ENCODE measurements at regions not wholly inside any gene's neighbourhood (a gene's known extent, or its start where the extent isn't known, plus 50 kb on each side); places are given as distances from the start of the nearest gene placed in this dataset.
"Not testable (repeated sequence)": the region's sequence is repeated elsewhere in the genome, so short reads cannot be mapped to it uniquely, and the experiment has no call there.

DNA sequence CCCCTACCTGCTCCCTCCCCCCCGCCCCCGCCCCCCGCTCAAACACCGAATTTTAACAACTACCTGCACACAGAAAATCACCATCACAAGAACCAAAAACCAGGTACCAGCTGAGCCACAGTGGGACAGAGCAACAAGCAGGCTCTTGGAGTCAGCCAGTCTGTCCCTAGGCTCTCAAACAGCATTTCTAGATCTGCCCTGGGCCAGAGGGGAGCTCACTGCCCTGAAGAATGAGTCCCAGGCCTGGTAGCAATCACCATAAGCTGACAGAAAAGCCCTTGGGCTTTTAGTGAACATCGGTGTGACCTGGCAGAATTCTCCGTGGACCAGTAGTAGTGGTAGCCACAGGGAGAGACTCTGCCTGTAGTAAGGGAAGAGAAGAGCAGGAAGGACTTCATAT is 58.3 kb downstream of the C11orf87 start:
- DNase-seq: no peak

DNA sequence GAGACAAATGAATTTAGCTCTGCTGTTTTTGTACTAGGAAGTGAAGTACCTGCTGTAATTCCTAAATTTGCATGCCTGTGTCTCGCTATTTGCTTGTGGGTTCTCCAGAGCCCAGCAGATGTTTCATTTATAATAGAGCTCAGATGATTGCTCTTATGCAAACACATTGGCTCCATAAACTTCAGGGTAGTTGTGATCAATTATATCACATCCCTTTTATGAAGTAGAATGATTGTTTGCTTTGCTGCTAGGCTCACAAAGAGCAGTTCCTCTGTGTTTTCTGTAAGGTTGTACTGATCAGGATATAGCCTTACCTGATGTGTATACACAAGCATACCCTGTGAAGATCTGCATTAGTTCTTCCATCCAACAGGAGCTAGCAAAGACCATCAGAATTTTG is 64.1 kb downstream of the C11orf87 start:
- DNase-seq: peak; percentile 96

DNA sequence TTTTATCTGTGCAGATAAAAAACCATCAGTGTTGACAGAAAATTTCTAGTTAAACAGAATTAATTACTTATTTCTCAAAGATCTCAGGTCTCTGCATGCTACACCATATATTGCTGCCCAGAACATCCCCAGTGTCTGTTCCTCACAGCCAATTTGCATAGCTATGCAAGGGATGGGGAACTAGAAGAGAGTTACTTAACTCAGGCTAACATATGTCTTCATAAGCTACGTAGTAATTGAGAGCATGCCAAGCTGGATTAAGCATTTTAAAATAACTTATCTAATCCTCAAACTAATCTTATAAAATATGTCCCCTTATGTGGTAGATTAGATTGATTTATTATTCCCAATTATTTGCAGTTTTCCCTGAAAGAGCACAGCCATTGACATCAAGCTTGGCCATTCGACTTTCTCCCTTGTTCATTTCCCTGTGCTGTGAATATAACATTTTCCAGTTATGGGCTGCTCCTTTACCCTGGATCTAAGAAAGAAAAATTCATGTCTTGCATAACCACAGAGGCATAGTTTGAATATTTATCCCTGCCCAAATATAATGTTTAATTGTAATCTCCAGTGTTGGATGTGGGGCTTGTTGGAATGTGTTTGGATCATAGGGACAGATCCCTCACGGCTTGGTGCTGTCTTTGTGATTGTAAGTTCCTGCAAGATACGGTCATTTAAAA is 69.1 kb downstream of the C11orf87 start:
- no peak for DNase-seq

DNA sequence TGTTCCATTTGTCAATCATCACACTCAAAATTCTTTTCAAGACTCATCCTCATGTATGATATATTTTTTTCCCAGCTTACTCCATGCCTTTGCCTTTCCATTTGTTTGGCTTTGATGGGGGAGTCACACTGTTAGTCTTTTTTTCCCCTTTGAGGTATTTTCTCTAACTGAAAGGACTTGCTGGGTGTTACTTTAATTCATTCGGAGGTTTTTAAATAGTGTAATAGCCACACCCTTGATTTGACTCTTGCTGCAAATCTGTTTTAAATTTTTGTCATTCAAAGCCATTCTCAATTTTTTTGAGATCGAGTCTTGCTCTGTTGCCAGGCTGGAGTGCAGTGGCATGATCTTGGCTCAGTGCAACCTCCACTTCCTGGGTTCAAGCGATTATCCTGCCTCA is 84.1 kb downstream of the C11orf87 start:
- DNase-seq: no peak

DNA sequence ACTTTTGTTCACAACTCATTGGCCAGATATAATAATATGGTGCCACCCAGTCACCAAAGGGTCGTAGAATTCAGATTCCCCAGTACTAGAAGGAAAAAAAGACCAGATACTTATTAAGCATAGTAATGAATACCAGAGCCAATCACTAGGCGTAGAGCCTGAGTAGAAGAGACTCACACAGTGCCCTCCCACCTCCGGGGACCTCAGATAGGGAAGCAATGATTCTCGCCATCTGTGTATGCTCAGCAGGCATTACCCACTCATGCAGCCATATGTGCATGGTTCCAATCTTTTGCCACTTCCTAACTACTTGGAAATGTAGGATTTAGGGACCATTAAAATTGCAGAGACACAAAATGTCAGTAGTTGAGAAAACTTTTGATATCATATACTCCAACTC is 85.3 kb downstream of the C11orf87 start:
- no peak for DNase-seq

DNA sequence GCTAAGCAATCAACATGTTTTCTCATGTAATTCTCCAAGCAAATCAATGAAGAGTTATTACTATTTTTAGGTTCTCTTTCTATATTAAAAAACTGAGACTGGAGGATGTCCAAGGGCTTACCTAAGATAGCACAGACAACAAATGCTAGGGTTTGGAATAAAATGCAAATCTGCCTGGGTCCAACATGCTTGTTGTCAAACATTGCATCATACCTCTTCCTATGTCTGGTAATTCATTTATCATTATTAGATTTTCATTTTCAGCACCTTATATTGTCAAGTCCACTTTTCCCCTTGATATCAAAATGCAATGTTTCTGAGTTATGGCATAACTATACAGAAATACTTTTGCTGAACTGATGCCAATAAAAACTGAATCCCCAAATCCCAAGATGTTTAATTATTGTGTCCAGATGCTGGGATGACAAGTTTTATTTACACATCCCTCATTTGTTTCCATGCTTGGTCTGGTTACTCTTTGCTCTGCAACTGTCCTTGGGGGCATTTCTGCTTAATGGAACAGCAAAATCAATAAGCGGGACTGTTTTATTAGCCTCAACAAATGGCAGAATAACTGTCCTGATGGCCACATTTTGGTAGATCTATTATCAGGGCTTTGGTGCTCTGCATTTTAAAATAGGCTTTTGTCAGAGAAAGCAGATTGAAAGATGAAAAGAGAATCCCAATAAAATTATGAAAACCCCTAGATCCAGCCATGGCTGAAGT is 86.0 kb downstream of the C11orf87 start:
- no peak for DNase-seq

DNA sequence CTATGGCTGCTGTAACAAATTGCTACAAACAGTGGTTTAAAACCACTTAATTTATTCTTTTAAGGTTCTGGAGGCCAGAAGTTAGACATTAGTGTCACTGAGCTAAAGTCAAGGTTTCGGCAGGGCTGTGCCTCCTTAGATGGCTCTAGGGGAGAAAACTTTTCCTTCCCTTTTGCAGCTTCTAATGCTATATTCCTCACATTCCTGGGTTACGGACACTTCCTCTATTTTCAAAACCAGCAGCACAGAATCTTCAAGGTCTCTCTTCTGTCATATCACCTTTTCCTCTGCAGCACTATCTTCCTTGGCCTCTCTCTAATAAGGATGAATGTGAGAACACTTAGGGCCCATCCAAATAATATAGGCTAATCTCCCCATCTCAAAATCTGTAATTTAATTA is 87.0 kb downstream of the C11orf87 start:
- no peak for DNase-seq

DNA sequence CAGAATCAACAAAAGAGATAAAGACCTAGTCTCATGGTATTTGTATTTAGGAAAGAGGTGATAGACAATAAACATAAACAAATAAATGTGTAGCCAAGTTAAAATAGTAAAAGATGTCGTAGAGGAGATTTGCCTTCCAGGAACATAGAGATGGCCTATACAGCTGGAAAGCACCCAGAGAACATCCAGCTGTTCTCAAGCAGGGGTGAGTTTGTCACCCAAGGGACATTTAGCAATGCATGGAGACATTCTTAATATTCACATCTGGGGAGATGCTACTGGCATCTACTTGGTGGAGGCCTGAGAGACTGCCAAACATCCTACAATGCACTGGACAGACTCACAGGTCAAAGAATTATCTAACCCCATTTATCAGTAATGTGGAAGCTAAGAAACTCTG is 88.3 kb downstream of the C11orf87 start:
- DNase-seq: no peak

DNA sequence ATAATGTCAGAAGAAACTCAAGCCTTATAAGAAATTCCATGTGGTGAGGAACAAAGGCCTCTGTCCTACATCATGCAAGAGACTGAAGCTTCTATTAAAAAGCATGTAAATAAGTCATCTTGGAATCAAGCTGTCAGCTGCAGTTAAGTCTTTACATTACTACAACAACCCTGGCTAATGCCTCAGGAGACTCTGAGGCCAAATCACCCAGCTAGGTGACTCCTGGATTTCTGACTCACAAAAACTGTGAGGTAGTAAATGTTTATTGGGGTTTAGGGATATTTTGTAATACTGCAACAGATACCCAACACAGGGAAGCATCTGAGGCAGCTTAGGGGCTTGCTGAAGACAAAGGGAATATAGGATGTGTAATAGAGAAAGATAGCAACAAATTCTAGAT is 89.6 kb downstream of the C11orf87 start:
- no peak for DNase-seq

DNA sequence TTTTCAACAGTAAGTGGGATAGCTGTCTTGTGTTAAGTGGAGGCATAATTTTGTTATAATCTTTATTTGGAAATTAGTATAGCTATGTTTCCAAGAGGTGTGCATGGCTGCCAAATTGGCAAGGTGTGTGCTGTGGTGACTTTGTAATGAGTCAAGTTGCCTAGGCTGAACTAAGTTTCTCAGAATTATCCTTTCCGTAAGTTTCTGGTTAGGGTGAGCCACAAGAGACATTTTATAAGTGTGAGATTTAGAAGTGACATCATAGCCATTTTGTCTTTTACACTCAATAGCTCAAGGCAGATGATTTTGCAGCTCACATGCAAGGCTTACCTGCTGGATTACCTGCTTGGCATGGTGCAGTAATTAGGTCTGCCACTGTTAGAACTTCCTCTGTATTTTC is 90.3 kb downstream of the C11orf87 start:
- DNase-seq: no peak

DNA sequence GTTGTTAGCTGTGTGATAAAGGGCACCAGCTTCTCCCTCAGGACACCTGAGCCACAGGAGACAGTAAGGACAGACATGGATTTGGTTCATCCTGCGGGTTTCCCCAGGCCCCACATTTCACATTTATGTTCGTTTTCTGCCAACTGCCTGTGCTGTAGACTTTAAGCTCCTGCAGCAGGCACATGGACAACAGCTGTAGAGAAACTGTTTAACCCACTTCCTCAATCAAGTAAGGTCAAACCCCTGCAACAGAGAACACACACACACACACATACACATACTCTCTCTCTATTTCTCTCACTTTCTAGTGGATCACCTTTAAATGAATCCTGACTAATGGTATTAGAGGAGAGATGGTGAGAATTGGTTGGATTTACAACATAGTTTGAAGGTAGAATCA is 90.7 kb downstream of the C11orf87 start:
- DNase-seq: no peak

DNA sequence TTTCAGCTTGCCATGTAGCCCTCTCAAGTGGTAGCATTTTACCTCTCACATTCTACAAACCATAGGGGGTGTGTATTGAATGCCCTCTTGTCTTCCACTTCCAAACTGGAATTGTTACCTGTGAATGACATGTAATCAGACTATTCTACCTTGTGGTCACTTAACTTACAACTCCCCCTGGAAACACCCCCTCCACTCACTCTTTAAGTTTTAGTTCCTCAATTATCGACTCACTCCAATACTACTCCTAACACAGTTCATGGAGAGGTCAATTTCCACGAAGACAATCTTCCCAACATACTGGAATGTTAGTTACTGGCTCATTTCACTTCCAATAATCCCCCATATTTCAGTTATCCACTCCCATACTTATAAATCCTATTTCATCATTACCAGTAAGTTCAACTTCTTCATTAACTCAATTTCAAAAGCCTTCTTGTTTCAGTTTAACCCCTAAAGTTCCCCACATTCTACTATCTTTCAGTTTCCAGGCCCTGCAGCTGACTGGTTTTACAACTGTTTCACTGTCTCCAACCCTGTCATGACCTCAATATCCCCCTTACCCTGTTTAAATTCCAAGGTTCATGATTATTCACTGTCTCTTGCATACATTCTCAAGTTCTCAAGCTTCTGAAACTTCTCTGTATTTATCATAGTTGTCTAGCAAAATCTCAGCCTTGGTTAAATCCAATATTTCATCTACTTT is 92.5 kb downstream of the C11orf87 start:
- no peak for DNase-seq

DNA sequence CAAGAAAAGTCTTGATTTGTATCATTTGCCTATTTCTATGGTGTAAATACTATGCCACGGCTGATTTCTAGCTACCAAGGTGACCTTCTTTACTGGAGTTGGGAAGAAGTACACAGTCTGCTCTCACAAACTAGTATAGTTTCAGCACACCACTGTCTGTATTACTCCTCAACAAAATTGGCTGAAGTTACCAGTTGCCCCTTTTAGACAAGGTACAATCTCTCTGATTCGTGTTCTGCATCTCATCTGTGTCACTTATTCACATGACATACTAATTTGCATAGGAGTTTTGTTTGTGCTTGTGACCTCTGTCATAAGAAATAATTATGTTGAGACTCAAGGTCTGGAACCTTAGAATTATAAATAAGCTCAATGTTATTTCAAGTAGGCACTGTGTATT is 97.3 kb downstream of the C11orf87 start:
- DNase-seq: no peak

DNA sequence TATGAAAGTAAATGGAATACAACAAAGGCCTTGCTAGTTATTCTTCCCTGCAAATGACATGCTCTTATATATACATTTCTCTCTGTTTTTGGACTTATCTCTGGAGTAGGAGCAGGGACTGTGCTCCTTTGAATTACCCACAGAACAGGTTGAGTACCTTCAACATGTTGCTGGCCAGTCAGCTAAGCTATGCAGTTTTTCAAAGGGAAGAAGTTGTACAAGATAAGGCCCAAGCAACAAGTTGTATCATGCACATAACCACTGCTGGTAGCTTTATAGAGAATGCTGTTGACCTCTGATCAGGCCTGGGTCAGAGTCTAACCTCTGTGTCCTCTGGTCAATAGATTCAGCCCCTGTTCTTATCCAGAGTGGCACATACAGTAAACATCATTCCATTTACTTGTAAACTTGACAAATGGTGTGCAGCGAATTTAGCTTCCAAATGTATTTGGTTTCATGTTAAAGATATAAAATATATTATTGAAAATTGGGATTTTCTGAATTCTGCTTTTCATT is 99.6 kb downstream of the C11orf87 start:
- no peak for DNase-seq

DNA sequence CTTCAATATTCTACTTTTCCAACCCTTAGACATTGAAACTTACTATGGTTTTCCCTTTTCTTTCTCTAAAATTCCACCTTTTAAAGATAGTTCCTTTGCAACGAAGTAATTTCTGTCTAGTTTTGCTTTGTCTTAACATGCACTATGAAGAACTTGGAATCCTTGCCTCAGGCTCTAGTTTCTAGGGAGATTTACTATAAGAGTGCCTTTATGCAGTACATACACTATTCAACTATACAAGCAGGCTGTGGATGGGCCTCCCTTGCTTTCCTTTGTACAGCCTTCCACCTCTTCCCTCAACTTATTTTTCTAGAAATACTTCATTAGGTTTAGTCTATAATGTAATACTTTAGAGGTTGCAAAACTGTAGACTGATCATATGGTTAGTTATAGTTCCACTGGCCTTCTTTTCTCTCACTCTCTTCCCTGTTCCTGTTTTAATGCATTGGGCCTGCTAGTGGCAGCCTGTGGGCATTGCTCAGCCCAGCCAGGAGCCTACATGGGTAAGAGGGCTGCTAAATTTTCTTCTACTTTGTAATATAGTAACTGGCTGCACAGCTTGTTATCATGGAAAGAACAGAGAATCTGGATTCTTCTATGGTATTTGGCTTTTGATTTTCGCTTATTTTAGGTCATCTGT is 100.2 kb downstream of the C11orf87 start:
- no peak for DNase-seq

DNA sequence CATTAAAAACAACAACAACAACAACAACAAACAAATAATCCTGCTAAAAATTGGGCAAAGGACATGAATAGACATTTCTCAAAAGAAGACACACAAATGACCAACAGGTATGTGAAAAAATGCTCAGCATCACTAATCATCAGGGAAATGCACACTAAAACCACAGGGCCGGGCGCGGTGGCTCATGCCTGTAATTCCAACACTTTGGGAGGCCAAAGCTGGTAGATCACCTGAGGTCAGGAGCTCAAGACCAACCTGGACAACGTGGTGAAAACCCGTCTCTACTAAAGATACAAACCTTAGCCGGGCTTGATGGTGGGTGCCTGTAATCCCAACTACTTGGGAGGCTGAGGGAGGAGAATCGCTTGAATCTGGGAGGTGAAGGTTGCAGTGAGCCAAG is 103.6 kb downstream of the C11orf87 start:
- not testable (repeated sequence) for DNase-seq

DNA sequence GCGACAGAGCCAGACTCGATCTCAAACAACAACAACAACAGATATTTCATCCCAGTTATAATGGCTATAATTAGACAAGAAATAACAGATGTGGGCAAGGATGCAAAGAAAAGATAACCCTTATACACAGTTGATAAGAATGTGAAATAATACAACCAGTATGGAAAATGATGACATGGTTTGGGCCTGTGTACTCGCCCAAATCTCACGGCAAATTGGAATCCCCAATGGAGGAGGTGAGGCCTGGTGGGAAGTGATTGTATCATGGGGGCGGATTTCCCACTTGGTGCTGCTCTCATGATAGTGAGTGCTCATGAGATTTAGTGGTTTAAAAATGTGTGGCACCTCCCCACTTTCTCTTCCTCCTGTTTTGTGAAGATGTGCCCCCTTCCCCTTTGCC is 104.1 kb downstream of the C11orf87 start:
- DNase-seq: no peak

DNA sequence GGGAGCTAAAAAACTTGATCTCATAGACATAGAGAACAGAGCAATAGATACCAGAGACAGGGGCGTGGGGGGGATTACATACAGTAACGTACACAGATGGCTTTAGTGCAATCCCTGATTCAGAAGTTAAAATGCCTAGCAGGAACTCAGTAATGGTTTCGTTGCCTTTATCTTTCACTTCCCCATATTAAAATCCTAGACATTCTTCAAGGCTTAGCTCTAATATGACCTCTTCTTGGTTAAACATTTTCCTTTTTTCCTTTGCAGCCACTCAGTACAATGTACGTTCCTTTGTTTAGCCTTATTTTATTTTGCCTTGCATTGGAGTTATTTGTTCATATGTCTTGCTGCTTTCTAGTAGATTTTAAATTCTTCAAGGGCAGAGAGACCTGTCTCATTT is 104.9 kb downstream of the C11orf87 start:
- DNase-seq: no peak

DNA sequence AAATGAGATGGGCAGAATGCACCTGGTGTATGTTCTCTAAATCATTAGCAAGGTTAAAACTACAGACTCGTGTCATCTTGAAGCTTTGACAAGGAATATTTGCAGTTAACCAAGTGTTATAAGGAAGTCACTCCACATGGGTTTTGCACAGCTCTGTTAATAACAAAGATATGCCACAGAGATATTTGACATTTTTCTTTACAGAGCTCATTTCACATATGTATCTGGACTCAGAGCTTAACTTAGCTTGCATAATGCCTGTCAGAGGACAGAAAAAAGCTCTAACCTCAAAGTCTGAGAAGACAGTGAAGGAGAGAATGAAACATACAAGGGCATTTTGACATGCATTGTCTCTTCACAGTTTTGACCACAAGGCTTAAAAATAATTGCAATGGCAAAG is 105.5 kb downstream of the C11orf87 start:
- DNase-seq: no peak

DNA sequence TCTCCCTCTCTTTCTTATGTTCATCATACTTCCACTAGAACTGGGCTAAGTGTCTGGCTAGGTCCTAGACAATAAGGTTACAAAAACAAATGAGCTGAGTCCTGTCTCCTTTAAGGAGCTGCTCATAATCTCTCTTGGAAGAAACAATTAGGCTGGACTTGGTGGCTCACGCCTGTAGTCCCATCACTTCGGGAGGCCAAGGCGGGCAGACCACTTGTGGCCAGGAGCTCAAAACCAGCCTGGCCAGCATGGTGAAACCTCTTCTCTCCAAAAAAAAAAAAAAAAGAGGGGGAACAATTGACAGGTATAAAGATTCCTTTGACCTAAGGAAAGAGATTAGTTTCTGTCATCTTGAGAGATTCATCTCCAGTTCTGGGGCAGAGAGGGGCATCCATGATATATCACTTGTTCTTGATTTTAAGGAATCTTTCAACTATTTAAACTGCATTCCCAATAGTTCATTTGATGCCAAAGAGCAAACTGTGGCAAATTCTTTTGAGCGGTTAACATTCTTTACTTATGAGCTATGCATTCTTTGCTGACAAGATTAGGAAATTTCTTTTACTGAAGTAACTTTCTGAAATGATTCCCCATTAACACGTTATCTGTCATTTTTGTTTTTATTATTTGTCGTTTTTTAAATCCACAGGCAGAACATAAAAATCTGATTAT is 125.5 kb downstream of the C11orf87 start:
- DNase-seq: no peak

DNA sequence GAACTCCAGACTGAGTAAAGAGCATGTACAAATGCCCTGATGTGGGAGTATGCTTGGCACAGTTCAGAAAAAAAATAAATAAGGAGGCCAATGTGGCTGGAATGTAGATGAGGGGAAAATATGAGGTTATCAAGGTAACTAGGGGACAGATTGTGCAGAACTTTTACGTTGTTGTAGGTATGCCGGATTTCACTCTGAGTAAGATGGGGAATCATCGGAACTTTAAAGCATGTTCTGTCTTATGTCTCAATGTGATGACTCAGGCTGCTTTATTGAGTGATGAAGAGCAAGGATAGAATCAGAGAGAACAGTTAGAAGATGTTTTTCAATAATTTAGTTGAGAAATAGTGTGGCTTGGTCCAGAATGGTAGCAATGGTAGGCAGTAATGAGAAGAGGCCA is 130.4 kb downstream of the C11orf87 start:
- DNase-seq: no peak

DNA sequence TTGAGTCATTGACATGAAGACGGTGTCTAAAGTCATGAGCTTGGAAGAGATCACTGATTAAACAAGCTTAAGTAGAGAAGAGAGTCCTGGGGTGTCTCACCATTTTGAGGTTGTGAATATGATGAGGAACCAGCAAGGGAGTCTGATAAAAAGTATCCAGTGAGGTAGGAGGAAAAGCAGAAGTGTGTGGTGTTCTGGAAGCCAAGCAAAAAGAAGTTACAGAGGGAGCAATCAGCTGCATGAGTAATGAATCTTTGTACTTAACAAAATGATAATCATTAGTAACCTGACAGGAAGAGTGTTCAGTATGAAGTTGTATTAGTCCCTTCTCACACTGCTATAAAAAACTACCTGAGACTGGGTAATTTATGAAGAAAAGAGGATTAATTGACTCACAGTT is 131.3 kb downstream of the C11orf87 start:
- no peak for DNase-seq

DNA sequence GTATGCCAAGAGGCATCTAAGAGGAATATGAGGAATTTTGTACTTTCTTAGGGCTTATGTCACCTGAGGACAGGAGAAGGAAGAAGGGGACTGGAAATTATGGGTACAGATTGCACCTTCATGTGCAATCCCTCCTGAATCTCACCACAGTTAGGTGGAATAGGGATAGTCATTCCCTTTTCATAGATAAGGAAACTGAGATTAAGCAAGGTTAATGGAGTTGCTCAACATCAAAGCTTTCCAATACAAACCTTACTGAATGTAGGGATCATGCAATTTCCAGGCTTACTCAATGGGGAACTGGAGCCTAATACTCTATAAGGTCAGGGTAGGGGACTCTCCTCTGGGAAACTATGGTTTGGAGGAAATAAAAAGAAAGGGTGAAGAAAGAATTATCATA is 133.0 kb downstream of the C11orf87 start:
- no peak for DNase-seq
